OCI-LY7 (cell line): ENCODE measurements at regions not wholly inside any gene's neighbourhood (a gene's known extent, or its start where the extent isn't known, plus 50 kb on each side); places are given as distances from the start of the nearest gene placed in this dataset.

Experiments
- EZH2phosphoT487 ChIP-seq: fragments of 200-600 bp; sonication (generic); IDR thresholded peaks from 2 replicates; pipeline ENCODE4 v1.6.1; 2018; ENCODE audit warnings: low read depth, borderline replicate concordance, mild to moderate bottlenecking, mixed run types, antibody characterized with exemption, low read length, moderate library complexity, mixed read lengths
- TF ChIP-seq, protein P1 (sequence below): fragments of 200-600 bp; sonication (generic); conservative IDR thresholded peaks from 2 replicates; pipeline ENCODE4 v1.5.1; 2014; ENCODE audit warnings: mild to moderate bottlenecking, antibody characterized with exemption, low read length, moderate library complexity, mixed read lengths

DNA sequence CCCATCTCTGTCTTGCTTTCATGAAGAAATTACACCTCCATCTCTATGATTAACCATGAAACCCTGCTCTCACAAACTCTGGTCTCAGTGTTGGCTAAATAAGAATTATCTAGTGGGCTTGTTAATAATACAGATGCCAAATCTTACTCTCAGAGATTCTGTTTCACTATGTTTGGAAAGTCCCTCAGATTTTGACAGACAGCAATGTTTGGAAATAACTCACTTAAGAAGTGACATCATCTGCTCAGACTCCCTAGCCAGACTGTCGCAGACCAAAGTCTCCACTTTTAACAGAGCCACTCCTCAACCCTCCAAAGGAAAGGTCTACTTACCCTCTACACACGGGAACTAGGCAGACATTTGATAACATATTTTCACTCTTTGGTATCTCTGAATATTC, 328.5 kb upstream of the FGF16 start:
- TF ChIP-seq, protein P1, sequence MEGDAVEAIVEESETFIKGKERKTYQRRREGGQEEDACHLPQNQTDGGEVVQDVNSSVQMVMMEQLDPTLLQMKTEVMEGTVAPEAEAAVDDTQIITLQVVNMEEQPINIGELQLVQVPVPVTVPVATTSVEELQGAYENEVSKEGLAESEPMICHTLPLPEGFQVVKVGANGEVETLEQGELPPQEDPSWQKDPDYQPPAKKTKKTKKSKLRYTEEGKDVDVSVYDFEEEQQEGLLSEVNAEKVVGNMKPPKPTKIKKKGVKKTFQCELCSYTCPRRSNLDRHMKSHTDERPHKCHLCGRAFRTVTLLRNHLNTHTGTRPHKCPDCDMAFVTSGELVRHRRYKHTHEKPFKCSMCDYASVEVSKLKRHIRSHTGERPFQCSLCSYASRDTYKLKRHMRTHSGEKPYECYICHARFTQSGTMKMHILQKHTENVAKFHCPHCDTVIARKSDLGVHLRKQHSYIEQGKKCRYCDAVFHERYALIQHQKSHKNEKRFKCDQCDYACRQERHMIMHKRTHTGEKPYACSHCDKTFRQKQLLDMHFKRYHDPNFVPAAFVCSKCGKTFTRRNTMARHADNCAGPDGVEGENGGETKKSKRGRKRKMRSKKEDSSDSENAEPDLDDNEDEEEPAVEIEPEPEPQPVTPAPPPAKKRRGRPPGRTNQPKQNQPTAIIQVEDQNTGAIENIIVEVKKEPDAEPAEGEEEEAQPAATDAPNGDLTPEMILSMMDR = no peak
- no peak for TF ChIP-seq EZH2phosphoT487
